Mesothelial cell of epicardium (in vitro differentiated cells): ENCODE measurements at regions not wholly inside any gene's neighbourhood (a gene's known extent, or its start where the extent isn't known, plus 50 kb on each side); places are given as distances from the start of the nearest gene placed in this dataset.

Experiments
- DNase-seq, 2 experiments: peaks; one replicate each; pipeline ENCODE4 v3.0.0; 2021; ENCODE audit warnings: low spot score in 2 of 2; ENCODE audit not compliant: unreplicated experiment in 2 of 2
- H3K27ac Mint-ChIP-seq: 2 replicates; pipeline ENCODE4 v1.8.0; 2021; ENCODE audit warnings: mixed read lengths
- H3K27me3 Mint-ChIP-seq: 2 replicates; pipeline ENCODE4 v1.8.0; 2021; ENCODE audit warnings: low read depth, mixed read lengths
- H3K36me3 Mint-ChIP-seq: 2 replicates; pipeline ENCODE4 v1.8.0; 2021; ENCODE audit warnings: mixed read lengths
- H3K4me1 Mint-ChIP-seq: 2 replicates; pipeline ENCODE4 v1.8.0; 2021; ENCODE audit warnings: mixed read lengths
- H3K4me3 Mint-ChIP-seq: 2 replicates; pipeline ENCODE4 v1.8.0; 2021; ENCODE audit warnings: mild to moderate bottlenecking, moderate library complexity, mixed read lengths
- H3K9me3 Mint-ChIP-seq: 2 replicates; pipeline ENCODE4 v1.8.0; 2021; ENCODE audit warnings: mixed read lengths
- CTCF ChIP-seq: fragments of 200-600 bp; sonication (generic); IDR thresholded peaks from one replicate; pipeline ENCODE4 v1.5.0; 2021; ENCODE audit warnings: antibody characterized with exemption; ENCODE audit not compliant: unreplicated experiment

DNA sequence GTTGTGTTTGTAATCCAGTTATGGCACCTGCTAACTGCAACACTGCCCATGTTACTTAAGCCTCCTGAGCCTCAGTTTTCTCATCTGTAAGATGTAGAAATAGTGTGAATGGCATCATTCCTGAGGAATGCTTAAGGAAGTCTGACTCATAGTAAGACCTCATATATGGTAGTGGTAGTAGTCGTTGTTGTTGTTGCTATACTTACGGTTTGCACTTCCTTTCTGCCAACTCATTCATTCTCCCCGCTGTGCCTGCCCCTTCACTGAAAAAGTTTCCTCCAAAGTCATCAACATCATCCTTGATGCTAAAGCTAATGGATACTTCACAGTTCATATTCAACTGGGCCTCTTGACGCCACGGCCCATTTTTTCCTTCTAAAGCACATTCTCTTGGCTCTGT, 54.2 kb upstream of the SPANXN3 start:
- Mint-ChIP-seq H3K9me3 (peaks cover 27% of the 10 kb centered on the region), H3K27ac (no peak overlapping the region), H3K4me1 (no peaks in the 10 kb centered on the region), H3K27me3 (no peaks in the 10 kb centered on the region), H3K36me3 (no peaks in the 10 kb centered on the region), H3K4me3 (no peak overlapping the region)
- no peak for DNase-seq
- TF ChIP-seq CTCF = no peak

DNA sequence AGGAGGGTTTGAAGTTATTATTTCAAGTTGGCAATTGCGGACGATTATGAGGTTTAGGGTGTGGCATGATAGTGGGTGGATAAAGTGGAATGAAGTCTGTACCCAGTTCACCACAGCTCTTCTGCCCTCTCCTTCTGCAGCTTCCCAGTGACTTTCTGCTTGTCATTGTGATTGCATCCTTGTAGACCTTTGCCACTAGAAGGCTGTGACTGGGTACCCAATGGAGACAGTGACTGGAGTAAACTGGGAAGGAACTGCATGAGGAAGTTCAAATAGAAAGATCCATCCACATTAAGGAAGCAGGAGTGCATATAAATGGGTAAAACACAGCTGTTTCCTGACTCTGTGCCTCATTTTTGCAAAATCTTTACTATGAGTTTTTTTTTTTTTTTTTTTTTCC, 53.5 kb upstream of the SPANXN3 start:
- no peak overlapping the region for H3K4me3 Mint-ChIP-seq

GRCh38 chrX:143568467-143568866, 51.2 kb upstream of the SPANXN3 start:
- no peak for DNase-seq
- no peak overlapping the region for H3K4me3 Mint-ChIP-seq
- H3K27me3 Mint-ChIP-seq = no peaks in the 10 kb centered on the region
- no peak overlapping the region for H3K27ac Mint-ChIP-seq
- H3K36me3 Mint-ChIP-seq = peaks cover 2% of the 10 kb centered on the region
- TF ChIP-seq CTCF = no peak
- H3K9me3 Mint-ChIP-seq = peaks cover 52% of the 10 kb centered on the region
- no peaks in the 10 kb centered on the region for H3K4me1 Mint-ChIP-seq

More for the DNA sequence above, 53.5 kb upstream of the SPANXN3 start:
- H3K36me3 Mint-ChIP-seq = peaks cover 2% of the 10 kb centered on the region
- no peaks in the 10 kb centered on the region for H3K27me3 Mint-ChIP-seq
- no peak overlapping the region for H3K27ac Mint-ChIP-seq
- H3K4me1 Mint-ChIP-seq = no peaks in the 10 kb centered on the region
- no peak for TF ChIP-seq CTCF
- DNase-seq = no peak
- peaks cover 33% of the 10 kb centered on the region for H3K9me3 Mint-ChIP-seq
